NCI-H1436 treated with DMSO at 0.1 percent for 48 hours (cell line): ENCODE measurements at regions not wholly inside any gene's neighbourhood (a gene's known extent, or its start where the extent isn't known, plus 50 kb on each side); places are given as distances from the start of the nearest gene placed in this dataset.

Source experiments
- DNase-seq: peaks from one replicate; lab custom pipeline; 2025; lab: John Stamatoyannopoulos, UW

DNA sequence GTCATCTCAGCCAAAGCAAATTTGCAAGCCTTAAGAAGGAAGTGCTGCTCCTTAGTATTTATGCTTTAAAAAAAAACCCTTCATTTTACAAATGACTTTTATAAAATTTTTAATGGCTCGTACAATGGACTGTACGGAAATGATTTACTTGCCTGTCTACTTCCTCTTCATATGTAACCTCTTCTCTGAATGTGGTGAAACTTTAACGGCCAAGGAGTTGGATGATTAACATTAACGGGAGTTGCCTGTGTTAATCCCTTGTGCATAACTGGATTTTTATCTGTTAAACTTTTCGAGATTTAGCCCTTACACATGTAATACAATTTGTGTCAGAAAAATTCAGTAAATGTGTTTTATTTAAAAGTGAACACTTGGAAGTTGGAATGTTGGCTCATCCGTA, 429.4 kb downstream of the TBC1D4 start:
- no peak for DNase-seq

DNA sequence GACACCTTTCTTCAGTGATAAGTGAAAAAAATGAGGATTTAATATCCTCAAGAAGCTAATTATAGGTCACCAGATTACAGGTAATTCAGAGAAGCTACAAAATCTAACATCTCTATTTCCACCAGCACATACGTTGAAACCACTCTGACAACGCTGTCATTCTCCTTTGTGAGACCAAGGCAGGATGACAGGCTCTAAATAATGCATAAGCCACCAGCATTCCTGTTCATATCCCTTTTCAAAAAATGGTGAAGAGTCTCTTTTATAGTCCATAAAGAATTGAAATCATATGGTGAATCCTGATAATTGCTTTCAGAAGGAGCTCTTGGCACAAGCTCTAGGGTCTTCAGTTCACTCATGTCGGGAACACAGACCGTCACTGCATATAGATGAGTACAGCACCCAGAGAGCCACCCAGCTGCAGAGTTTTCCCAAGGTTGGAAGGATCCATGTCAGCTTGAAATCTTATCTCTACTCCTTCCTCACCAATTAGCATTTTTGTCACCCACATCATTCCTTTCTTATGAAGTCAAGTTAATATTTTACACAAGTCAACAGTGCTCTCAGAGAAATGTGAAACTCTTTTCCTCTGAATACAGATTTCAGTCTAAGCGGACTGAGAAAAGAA, 431.4 kb downstream of the TBC1D4 start:
- no peak for DNase-seq

DNA sequence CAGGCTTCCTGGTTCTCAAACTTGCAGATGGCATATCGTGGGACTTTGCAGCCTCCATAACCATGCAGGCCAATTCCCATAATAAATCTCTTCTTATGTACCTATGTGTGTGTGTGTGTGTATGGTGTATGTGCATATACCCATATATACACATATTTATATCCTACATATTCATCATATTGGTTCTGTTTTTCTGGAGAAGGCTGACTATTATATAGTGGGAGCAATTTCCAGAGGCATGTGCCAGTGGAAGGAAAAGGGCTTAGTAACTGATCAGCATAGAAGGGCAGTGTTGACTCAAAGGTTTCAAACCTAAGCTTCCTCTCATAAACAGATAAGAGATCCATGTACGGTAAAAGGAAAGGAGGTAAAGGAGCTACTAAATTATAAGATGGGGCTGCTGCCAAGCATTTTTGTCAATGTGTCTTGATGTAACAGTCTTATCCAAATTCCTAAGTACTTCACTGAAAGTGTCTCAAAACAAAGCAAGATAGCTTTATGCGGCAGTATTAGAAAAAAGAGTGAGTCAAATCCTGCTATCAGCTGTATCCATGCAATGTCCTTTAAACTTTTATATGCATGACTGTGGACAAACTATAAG, 432.1 kb downstream of the TBC1D4 start:
- DNase-seq: no peak

DNA sequence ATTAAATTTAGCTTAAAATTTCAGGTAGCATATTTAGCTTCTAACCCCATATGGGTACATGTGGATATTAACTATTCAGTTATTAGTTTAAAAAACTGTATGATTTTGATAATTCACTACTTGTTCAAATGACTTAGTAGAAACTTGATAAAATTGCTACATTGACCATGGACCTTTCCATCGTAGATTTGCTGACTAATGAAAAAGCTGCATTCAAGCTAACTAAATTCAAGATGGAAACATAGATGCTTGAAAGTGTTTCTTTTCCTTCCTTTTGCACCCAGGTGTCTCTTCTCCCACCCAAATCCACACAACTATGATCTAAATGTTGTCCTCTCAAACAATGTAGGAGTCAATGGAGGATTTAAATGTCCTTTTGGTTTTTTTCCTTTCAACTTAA, 439.2 kb downstream of the TBC1D4 start:
- no peak for DNase-seq

DNA sequence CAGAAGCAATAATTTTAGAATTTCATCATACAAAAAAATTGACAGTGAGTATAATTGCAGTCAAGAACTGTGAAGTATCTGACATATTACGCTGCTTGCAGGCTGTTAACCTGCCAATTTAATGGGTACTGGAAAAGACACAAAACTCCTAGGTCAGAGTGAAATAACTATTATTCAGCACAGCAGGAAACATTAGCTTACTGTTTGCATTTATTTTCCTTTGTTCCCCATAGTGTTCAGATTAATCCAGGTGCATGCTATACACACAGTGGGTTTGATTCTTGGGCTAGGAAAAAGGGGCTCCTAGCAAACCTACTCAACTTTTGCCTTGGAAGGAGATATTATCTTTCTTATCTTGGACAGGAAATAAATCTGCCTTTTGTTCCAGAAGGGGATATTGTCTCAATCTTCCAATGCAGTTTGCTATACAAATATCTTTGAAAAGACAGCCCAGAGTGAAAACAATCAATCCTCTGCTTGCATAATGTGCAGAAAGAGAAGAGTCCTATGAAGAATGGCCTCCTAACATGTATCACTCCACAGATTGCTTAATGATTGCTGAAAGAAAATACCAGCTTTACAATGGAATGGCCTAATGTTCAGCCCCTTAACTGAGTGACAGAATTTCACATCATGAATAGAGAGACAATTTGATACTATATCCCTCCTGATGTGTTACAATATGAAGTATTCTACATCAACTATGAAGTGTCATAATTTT, 443.4 kb downstream of the TBC1D4 start:
- no peak for DNase-seq

DNA sequence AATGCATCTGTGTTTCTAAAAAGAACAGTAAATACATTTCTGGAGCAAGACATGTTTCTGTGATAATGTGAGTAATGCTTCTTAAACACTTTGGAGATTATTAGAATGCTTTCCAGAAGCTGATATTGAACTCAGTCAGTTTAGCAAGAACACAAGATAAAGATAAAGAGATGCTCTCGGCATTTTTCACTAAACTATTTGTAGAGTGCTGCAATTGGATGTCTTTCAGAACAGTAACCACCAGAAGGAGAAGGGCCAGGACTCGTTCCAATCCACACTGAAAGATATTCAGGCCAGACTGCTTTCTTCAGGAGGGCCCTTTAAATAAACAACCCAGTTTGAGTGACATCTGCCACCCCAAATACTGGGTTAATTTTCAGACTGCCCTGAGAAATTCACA, 456.0 kb downstream of the TBC1D4 start:
- no peak for DNase-seq

DNA sequence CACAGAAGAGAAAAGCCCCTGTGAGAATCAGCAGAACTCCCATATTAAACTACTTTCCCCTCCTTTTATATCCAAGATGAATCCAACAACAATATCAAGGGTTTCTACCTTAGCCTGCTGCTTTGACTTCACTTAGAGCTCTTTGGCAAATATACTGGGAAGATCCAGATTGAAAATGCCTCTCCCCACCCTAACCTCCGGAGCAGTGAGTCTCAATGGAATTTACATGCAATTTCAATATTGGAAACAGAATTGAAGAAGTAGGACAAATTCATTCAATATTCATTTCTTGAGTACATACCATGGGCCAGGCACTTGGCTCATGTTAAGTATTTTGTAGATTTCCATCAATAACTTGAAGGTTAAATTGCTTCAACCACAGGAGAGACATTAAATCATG, 457.4 kb downstream of the TBC1D4 start:
- no peak for DNase-seq

DNA sequence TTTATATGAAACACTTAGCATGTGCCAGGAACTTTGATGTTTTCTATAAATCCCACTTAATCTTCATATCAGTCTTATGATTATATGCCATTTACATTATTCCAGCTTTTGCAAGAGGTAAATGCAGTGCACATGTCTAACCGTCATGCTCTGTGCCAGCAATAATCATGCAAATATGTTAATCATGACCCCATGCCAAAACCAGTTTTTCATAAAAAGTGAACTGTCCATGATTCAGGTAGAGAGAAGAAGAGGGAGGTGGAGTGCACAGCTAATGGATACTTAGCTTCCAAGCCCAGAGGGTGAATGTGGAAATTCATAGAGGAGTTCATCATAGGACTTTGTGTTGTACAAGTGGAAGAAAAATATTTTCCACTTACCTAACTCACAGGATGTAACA, 458.4 kb downstream of the TBC1D4 start:
- DNase-seq: no peak

DNA sequence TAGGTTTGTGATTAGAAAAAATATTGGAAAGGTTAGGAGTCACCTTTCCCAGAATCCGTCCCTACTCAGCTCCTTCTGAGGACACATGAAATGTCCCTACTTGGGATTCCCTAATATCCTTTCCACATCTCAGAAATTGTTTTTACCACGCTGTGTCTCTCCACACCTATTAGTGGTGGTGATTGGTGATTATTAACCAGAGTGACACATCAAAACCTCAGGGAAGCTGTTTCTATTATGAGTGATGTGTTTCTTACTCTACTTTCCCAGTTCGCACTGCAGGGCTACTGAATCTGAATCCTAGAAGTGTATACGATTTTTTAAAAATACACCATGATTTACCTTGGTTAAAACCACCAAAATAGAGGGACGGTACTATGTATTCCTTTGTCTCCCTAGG, 460.8 kb downstream of the TBC1D4 start:
- no peak for DNase-seq

DNA sequence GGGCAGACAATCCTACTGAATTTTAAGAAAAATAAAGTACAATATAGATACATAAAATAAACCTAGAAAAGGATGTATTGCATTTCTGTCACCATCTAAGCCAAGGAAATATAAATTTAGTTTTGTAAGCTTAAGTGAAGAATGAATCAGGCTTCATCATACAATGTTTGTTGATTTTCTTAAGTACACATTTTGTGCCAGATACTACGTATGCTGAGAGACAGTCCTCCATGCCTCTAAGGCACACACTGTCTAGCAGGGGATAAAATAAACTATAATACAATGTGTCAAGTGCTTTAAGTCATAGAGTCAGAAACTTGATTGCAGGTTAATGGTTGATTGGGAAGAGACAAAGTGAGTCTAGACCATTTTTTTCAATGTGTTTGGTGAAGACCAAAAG, 465.7 kb downstream of the TBC1D4 start:
- DNase-seq: no peak

DNA sequence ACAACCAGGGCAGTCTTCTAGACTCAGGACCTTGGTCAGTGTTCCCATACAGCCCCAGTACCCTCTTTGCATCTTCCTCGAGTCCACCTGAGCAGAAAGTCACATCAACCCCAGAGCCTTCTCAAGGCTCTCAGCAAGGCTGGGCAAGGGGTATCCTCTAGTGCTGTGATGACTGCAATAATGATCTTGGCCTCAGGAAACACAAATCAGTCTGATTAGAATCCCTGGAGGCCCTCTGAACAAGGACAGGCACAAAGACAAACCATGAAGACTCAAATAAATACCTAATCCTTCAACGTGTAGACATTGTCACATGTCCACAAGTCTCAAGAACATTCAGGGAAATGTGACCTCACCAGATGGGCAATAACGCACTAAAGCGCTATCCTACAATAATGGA, 468.2 kb downstream of the TBC1D4 start:
- no peak for DNase-seq

DNA sequence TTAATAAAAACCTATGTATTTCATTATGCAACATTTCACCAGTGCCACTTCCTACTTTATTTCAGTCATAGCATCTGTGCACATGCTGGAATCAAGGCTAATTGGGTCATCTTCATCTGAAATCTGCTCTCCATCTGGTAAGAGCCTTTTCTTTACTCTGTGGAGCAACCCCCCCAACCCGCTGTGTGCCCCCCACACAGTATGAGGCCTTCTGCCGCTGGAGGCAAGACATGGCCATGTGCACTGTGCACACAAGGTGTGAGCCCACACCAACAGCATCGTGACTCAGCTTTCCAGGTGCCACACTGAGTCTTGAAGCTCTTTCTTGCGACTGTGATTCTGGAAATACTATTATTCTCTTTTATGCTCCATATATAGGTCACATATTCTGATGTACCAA, 471.0 kb downstream of the TBC1D4 start:
- DNase-seq: no peak

DNA sequence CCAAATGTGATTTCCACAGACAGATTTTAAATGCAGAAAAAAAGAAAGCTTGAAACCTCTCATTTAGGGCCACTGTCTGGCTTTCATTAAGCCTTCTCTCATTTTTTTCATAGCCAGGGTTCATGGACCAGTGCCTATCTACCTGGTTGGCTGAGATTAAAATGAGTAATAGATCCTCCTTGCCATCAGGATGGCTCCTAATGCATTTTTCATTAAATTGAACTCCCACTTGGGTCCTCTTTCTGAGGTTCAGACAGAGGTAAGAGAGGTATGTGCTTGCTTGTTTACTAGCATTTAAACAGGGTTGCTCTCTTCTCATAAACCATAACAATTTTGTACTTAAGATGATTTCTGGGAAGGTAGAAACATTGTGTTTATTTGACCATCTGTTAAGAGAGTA, 473.0 kb downstream of the TBC1D4 start:
- DNase-seq: no peak

DNA sequence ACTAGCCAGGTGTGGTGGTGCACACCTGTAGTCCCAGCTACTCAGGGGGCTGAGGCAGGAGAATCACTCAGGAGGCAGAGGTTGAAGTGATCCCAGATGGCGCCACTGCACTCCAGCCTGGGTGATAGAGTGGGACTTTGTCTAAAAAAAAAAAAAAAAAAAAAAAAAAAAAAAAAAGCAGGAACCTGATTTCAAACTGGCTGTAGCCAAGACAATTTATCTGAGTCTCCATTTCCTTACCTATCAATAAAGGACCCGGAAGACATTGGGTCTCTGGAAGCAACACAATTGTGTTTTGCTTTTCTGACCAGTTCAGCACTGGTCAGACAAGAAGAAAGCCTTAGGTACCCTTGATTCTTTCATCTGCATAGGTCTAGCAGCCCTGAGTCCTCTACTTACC, 491.0 kb downstream of the TBC1D4 start:
- DNase-seq: no peak

DNA sequence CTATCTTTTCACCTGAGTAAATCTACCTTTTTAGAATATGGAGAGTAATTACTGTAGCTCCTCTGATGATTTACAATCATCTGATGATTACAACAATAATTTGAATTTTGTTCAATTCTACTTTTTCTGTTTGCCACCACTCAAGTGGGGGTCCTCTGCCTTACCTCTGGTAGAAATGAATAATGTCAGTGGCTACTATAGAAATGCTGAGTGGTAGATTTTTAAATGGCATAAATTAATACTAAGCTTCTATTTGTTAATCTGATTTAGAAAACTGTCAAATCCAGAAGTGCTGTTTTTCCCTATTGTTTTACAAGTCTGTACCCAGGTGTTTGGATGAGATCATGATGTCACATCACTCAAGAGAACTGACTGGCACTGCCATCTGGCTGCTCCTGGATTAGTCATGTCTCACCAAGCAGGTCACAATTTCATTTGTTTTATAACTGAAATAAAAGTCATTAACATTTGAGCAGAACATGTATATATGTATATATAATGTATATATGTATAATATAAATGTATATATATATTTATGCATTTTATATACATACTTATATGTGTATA, 494.8 kb downstream of the TBC1D4 start:
- DNase-seq: no peak

DNA sequence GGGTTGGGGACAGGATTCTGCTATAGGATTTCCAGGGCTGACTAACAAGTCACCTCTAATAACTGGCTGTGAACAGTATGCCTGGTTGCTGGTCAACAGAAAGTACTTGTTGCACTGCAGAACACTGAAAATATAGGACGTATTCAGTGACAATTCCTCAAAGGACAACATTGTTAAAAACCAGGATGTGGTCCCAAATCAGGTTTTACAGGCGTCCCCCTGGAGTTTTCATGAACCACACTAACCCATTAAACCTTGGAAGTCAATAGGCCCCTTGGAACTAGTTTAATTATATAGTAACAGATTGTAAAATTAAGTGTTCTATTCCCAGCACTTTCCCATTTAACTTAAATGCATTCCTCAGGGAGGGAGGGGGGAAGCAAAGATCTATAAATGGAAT, 495.4 kb downstream of the TBC1D4 start:
- DNase-seq: no peak

DNA sequence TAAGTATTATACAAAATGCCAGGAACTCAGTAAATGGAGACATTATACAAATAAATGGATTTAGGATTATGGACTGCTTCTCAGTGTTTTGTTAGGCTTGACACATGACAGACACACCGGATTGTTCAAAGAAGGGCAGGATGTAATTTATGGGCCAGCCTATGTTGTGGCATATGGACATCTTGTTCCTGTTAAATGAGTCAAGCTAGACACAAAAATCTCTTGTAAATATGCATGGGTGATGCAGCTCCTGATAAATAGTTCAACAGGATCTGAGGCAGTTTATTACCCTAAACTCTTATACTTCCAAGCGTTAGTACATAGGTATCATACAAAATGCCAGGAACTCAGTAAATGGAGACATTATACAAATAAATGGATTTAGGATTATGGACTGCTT, 502.3 kb downstream of the TBC1D4 start:
- DNase-seq: no peak

DNA sequence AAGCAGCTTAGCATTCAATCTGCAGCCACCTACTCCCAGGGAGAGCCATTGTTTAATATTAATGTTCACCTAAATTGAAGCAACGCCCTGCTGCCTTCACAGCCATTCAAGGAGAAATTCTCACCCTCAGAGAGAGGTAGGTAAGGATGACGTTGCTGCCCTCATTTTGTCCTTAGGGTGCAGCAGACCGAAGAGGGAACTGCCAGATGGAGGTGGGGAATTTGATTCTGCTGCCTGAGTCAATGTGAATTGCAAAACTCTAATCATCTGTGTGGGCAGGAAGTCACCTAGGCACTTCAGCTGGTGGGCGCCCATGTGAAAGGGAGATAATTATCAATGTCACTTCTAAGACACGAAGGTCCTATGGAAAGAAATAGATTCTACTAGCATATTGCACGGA, 503.4 kb downstream of the TBC1D4 start:
- no peak for DNase-seq

DNA sequence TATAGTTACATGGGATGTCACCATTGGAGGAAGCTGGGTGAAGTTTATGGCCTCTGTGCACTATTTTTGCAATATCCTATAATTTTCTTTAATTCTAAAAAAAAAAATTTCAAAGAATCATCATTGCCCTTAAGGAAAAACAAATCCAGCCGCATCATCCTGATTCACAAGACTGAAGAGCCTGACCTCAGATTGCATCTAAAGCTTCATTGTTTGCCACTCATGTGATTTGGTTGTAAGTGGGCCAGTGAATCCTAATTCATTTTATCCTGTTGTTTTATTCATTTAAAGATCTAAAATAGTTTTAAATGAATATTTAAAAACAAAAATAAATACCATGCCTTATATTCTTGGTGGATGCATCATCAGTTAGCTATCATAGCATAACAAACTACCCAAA, 504.5 kb downstream of the TBC1D4 start:
- no peak for DNase-seq

DNA sequence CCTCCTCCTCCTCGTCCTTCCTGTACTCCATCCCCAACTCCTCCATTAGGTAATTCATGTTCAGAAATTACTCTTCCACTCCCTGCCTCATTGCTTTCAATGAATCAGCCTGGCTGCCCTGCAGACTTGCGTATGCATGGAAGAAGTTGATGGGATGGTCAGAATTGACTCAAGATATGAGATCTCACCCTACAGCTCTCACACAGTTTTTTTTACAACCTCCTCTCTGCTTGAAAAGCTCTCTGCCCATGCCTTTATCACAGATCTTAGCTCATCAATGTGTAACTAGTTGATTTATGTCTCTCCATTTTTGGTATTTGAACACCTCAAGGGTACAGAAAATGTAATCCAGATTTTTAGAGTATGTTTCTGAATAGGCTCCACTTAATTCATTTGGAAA, 506.9 kb downstream of the TBC1D4 start:
- no peak for DNase-seq

DNA sequence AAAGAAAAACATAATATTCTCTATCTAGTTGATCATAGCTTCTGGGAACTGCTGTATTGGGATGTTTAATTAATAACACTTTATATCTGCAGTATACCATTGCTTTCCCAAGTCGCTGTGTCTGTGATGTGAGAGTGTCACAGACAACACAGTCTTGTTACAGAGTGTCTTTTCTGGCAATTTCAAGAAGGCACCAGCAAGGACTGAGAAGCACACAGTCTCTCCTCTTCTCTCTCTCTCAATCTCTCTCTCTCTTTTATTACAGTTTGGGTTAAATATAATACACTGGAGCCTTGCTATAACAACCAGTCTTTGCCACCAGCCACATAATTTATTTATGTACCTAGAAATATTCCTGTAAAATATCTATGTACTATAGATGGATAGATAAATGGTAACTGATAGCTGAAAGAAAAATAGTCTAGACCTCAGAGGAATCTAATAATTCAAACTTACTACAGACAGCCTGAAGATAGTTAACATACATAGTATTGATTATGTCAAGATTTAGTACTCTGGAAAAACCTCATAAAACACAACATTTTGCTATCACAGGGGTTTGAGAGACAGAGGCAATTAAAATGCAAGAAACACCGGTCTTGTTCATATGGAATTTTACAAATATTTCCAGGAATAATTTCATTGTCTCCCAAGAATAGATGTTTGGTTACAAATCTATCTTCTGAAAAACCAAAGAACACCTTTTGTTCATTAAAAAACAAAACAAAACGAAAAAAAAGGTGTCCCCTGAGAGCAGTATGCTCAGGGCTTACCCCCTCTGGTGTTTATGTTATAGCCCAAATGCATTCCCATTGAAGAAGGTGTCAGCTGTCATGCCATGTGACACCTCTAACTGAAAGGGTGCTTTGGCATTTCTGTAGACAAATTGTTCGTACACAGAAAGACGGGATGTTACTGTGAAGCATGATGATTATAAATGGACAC, 507.8 kb downstream of the TBC1D4 start:
- no peak for DNase-seq

DNA sequence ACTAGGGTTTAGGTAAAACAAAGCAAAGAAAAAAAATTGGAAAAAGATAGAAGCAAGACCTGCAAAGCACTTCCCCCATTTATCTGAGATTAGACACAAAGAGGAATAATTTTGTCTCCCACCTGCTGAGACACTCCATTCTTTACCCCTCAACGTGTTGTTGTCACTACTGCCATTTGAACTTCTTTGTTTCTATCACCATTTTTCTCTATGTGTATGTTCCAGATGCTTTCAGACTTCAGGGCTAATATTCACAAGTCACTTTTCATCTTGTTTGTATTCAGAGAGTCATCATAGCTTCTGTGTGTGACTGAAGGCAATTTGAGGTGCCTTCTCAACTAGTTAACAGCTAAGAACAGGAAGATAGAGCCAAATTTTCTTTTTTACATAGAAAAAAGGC, 512.5 kb downstream of the TBC1D4 start:
- no peak for DNase-seq
